ENCODE measurements at regions not wholly inside any gene's neighbourhood (a gene's known extent, or its start where the extent isn't known, plus 50 kb on each side); places are given as distances from the start of the nearest gene placed in this dataset.

- no peak for TF ChIP-seq GATA2 (IDR thresholded peaks at IDR 0.05; ENCODE audit: low read depth, low read length)
- TF ChIP-seq GATA3 (IDR thresholded peaks at IDR 0.05; ENCODE audit: low read depth, low read length): no peak
Observed at GRCh38 chr3:164521139-164521538, 557.2 kb downstream of the SI start.

All from SH-SY5Y (cell line).